HG03066 (cell line): ENCODE measurements at regions not wholly inside any gene's neighbourhood (a gene's known extent, or its start where the extent isn't known, plus 50 kb on each side); places are given as distances from the start of the nearest gene placed in this dataset.

Source experiments
- ATAC-seq: cut with Tn5 transposase; IDR thresholded peaks from one replicate; pipeline ENCODE4 v1.9.1; 2021; ENCODE audit warnings: low read depth; ENCODE audit not compliant: unreplicated experiment

GRCh38 chr1:222301652-222302051 lies 246.3 kb downstream of the HHIPL2 start:
- no peak for ATAC-seq

- ATAC-seq: no peak
Observed at GRCh38 chr1:222299524-222299923, 248.4 kb downstream of the HHIPL2 start.

- ATAC-seq: no peak
Observed at GRCh38 chr1:222290866-222291265, 257.0 kb downstream of the HHIPL2 start.

- no peak for ATAC-seq
Observed at GRCh38 chr1:222288053-222288452, 259.9 kb downstream of the HHIPL2 start.

- ATAC-seq: no peak
Observed at GRCh38 chr1:222286011-222286410, 261.9 kb downstream of the HHIPL2 start.

- no peak for ATAC-seq
Observed at GRCh38 chr1:222285526-222285925, 262.4 kb downstream of the HHIPL2 start.

GRCh38 chr1:222284466-222284865 lies 263.4 kb downstream of the HHIPL2 start:
- ATAC-seq: no peak

- no peak for ATAC-seq
Observed at GRCh38 chr1:222283147-222283768, 264.6 kb downstream of the HHIPL2 start.

GRCh38 chr1:222279591-222279990 lies 268.3 kb downstream of the HHIPL2 start:
- no peak for ATAC-seq

- no peak for ATAC-seq
Observed at GRCh38 chr1:222278501-222278900, 269.4 kb downstream of the HHIPL2 start.

GRCh38 chr1:222275729-222276465 lies 272.0 kb downstream of the HHIPL2 start:
- ATAC-seq: no peak

GRCh38 chr1:222275001-222275728 lies 272.7 kb downstream of the HHIPL2 start:
- no peak for ATAC-seq

- no peak for ATAC-seq
Observed at GRCh38 chr1:222266223-222267196, 281.4 kb downstream of the HHIPL2 start.

- ATAC-seq: no peak
Observed at GRCh38 chr1:222263791-222264190, 284.1 kb downstream of the HHIPL2 start.

- no peak for ATAC-seq
Observed at GRCh38 chr1:222257027-222257426, 290.9 kb downstream of the HHIPL2 start.

GRCh38 chr1:222256058-222256457 lies 291.8 kb downstream of the HHIPL2 start:
- no peak for ATAC-seq

GRCh38 chr1:222252788-222253187 lies 295.1 kb downstream of the HHIPL2 start:
- no peak for ATAC-seq

- ATAC-seq: no peak
Observed at GRCh38 chr1:222251847-222252246, 296.1 kb downstream of the HHIPL2 start.

GRCh38 chr1:222250376-222250775 lies 297.5 kb downstream of the HHIPL2 start:
- no peak for ATAC-seq

- no peak for ATAC-seq
Observed at GRCh38 chr1:222247811-222248310, 300.0 kb downstream of the HHIPL2 start.
